HUDEP-2 (cell line): ENCODE measurements at regions not wholly inside any gene's neighbourhood (a gene's known extent, or its start where the extent isn't known, plus 50 kb on each side); places are given as distances from the start of the nearest gene placed in this dataset.

ENCODE experiments used
- DNase-seq, 76 experiments: peaks; one replicate each; lab custom pipeline; 2025; ENCODE audit not compliant: unreplicated experiment in 76 of 76; lab: John Stamatoyannopoulos, UW

DNA sequence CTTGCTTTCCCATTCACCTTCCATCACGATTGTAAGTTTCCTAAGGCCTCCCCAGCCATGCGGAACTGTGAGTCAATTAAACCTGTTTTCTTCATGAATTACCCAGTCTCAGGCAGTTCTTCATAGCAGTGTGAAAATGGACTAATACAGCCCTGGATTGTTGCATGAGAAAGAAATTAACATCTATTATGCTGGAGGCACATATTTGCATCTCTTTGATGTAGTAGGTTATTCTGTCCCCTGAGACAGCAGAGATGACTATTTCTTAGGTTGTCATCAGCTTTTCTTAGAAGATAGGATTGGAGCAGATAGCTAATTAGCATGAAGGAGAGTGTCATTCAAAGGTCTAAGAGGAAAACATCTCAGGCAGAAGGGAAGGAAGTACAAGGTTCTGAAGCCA is 166.2 kb downstream of the OMA1 start:
- no peak for DNase-seq

DNA sequence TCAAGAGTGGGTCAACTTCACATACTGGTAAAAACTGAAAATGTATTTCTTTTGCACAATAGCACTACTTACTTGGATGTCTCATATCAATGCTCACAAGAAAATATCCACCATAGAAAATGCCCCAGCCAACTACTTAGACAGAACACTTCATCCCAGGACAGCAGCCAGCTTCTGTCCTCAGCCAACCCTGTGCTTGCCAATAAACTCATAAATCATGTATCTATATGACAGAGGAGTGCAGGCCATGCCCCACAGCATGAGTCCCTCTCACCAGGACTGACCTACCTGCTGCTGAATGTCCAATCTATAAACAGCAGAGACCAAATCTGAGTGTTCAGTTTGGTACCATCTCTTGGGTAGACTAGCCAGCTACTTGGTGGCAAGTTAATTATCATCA is 179.3 kb downstream of the OMA1 start:
- DNase-seq, result no peak

DNA sequence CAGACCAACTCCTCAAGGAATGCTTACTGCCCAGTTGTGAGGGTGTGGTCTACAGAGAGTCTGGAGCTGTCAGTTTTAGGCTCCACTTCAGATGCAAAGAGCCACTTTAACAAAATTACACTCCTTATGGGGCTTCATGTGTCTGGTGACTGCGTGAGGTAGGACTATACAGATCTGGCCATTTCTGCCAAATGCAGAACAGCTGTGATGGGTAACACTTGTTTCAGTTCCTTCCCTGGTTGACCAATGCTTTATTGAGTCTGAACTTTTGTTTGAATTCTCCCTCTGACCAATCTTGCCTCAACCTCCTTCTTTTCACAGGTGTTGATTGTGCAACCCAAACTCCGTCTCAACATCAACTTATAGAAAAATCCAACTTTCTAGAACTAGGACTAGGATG is 181.2 kb downstream of the OMA1 start:
- no peak for DNase-seq

DNA sequence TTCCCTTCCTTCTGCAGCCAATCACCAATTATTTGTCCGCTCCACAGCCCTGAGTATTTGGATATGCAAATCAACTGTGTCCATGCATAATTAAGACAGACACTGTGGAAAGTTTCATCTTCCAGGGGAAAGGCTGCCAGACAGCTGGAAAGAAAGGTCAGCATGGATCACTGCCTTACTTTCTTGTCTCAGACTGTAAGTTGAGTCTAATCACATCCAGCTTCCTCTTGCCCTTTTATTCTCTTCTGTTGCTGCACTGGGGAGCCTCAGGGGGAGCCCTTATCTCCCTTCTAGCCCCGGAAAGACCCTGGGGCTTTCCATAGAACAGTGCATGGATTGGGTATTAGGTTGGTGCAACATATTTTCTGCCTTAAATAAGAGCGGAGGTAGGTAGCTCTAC is 182.9 kb downstream of the OMA1 start:
- no peak for DNase-seq

DNA sequence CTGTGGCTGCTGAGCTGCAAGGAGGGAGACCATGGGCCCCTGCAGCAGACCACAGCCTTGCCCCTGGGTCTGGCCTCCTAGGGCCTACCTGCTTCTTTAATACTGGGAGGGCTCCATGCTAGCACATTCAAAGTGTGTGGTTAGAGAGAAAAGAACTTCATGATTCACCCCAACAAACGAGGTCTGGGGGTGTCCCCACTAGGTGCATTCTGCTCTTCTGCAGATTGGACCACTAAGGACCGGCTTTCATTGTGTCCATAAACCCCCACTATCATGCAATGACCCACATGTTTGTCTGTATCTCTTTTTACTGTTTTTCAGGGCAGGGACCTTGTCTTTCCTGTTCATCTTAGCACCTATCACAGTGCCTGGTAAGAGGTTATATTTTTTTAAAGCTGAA is 185.4 kb downstream of the OMA1 start:
- no peak for DNase-seq

DNA sequence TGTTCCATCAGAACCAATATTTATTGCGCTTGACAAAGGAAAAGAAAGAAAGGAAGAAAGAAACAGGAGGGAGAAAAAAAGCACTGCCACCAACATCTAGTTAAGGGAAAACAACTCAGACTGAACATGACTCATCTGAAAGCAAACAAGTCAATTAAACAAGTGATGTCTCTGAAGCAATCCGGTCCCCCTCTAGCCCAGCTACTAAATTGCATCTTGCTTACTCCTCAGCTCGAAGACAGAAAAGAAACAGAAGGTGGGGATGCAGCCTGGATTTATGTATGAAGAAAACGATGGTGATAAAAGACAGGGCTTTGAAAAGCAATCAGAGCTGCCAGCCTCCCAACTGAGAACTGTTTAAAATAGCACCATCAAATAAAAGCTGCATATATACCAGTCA is 188.2 kb downstream of the OMA1 start:
- DNase-seq, result no peak

DNA sequence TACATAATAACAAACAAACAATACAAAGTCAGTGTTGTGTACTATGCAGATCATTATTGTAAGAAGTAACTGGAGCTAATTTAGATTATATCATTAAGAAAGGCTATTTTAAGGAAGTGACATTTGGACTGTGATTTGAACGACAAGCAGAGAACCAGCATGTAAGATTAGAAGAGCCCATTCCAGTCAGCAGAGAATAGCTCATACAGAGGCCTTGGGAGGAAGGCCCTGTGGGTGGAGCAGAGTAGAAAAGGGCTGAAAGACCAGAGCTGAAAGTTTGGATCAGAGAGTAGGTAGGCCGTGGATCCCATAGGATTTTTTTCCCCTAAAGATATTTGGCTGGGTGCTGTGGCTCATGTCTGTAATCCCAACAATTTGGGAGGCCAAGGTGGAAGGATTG is 190.1 kb downstream of the OMA1 start:
- no peak for DNase-seq

DNA sequence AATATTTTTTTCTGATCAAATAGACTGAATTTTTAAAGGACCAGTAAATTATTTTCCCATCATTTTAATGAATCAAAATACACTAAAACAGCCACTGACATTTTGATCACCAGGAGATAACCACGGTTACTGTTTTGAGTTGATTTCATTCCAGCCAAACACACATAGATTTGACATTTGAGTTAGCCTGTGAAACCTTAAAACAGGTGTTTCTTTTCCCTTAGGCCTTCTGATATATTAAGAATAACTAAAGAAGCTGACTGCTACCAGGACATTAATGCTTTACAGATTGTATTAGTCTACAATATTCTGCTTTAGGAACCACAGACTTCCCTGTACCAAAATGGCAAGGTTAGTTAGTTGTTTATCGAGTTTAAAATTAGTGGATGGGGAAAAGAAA is 193.4 kb downstream of the OMA1 start:
- no peak for DNase-seq

DNA sequence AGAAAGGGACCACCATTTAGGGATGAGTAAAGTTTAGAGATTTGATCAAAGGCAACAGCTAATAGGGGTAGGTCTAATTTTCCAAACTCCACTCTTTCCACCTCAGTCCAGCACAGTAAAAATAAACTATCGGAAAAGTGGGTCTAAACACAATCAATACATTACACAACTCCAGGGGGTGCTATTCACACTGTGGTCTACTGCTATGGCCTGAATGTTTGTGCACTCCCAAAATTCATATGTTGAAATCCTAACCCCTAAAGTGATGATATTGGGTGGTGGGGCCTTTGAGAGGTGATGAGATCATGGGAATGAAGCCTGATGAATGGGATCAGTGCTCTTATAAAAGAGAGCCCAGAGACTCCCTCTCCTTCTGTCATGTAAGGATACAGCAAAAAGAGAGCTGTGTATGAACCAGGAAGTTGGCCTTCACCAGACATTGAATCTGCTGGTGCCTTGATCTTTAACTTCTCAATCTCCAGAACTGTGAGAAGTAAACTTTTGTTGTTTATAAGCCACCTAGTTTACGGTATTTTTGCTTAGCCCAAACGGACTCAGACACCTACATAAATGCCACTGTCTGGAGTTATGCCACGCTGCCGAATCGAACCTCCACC is 193.9 kb downstream of the OMA1 start:
- no peak for DNase-seq

DNA sequence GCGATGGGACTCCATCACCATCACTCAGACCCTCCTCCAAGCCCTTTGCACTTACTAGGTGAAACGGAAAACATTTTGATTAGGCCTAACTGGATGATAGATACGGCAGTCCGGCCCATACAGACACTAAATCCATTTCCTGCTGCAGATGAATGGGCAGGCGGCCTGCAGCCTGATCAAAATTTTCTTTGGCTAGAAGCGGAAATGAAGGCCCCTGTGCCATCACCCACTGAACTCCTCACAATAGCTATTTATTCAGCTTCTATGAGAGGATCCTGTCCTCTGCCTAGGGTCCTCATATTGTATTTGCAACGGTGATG is 200.5 kb downstream of the OMA1 start:
- DNase-seq, result no peak

DNA sequence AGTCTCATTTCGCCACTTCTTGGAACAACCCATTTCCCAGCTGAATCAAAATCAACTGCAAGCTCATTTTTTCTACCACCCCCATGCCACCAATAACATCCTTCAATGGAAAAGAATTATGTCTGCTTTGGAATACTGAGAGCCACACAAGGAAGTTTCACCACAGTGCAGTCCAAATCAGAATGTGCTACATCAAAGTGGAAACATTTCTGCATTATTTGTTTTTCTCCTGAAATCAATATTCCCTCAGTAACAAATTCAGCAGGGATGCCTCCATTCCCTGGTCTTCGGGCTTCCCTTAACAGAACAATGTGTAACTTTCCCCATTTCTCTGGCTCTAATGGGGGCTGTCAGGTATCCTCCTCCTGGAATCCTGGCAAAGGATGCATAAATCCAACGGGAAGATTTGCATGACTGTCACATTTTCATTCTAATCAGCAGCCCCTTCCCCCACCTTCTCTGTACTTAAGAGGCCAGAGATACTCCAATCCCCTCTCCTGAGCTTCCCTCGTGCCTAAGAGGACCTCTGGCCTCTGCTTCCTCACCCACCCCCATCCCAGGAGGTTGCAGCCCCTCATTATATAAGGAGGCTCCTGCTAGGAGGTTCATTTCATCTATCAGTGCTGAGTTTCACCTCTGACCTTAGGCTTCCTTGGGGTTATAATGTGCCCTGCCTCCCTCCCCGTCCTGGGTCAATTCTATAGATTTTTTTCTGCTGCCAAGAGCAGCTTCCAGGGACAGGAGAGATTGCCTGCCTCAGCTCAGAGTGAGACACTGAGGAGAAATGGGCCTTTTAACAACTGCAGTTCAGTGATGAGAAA is 201.1 kb downstream of the OMA1 start:
- no peak for DNase-seq

DNA sequence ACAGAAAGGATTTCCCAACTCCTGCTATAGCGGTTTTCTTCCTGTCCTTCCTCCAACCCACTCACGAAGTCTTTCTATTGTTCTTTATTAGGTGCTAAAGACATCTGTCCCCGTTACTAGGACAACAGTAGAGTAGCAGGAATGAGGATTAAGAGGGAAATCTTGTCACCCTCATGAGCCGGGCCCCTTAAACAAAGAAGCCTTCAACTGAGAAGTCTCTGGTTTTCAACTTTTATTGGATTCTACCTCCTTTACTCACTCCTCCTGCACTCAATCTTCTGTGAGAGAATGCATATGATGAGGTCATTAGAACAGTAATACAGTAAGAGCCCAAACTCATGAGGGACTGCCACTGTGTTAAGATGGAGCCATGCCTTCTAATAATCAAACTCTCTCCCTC is 206.3 kb downstream of the OMA1 start:
- no peak for DNase-seq

DNA sequence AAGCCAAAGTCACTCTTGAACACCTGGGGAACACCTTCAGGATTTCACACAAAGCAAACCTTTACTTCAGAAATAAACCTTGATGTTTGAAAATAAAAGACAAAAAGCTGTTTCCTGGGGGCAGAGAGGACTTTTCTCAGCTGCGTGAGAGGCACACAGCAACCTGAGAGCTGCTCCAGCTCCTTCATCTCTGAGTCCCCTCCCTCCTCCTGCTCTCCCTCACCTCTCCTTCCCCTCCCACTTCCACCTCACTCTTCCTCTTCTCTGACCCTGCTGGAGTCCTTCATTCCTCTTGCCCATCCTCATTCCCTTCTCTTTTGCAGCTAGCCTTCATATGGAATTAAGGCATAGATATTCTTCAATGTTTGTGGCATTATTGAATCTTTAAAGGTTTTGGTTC is 208.4 kb downstream of the OMA1 start:
- no peak for DNase-seq

DNA sequence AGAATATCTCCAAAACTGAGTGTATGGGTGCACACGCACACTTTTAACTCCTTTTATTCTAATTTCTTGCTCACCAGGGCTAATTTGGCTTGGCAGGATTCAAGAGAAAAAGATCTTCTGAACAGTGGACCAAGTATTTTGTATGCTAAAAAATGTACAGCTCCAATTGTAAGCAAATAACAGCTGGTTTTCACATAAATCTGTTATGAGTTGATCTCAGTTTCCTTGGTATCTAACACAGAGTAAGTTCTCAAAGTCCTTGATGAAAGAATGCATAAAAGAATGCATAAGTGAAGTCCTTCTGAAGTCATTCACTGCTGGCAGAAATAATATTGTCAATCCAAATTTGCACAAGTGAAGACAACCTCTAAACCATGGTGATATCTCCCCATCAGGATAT is 213.0 kb downstream of the OMA1 start:
- no peak for DNase-seq

DNA sequence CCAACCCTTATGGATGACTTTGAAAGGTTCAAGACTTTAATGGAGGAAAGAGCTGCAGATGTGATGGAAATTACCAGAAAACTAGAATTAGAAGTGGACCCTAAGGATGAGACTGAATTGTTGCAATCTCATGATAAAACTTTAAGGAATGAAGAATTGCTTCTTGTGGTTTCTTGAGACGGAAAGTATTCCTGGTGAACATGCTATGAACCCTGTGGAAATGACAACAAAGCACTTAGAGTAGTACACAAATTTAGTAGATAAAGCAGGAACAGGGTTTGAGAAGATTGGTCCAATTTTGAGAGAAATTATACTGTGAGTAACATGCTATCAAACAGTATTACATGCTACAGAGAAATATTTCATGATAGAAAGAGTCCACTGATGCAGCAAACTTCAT is 215.4 kb downstream of the OMA1 start:
- DNase-seq, result no peak

DNA sequence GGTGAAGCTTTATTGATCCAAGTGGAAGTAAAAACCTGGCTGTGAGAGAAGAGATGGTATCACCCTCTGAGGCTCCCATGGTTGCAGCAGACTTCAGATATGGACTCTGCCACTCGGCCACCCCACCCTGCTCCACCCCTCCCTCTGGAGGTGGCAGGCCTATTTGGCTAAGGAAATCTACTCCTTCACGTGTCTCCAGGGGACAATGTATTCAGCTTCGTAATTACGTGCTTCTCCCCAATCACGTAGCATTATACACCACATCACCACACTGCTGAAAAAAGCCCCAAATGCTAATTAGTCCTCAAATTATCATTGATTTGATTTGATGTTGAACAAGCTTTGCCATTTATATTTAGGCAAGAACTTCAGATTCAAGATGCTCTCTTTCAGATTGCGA is 220.7 kb downstream of the OMA1 start:
- no peak for DNase-seq

DNA sequence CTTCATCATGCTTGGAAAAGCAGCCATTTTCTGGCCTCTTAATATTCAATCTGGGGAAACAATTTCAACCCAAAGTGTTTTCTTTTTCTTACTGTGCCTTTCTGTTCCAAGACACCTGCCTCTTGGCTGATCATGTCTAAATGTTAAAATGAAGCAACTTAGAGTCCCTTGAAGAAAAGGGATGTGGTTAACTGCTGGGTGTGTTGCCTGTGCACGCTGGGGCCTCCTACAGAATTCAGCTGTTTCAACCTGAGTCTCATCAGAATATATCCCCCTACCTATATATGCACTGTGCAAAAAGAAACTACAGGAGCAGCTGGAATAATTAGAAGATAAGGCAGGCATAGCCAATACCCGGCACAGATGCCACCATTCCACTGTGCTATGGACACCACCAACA is 222.0 kb downstream of the OMA1 start:
- DNase-seq, result no peak

DNA sequence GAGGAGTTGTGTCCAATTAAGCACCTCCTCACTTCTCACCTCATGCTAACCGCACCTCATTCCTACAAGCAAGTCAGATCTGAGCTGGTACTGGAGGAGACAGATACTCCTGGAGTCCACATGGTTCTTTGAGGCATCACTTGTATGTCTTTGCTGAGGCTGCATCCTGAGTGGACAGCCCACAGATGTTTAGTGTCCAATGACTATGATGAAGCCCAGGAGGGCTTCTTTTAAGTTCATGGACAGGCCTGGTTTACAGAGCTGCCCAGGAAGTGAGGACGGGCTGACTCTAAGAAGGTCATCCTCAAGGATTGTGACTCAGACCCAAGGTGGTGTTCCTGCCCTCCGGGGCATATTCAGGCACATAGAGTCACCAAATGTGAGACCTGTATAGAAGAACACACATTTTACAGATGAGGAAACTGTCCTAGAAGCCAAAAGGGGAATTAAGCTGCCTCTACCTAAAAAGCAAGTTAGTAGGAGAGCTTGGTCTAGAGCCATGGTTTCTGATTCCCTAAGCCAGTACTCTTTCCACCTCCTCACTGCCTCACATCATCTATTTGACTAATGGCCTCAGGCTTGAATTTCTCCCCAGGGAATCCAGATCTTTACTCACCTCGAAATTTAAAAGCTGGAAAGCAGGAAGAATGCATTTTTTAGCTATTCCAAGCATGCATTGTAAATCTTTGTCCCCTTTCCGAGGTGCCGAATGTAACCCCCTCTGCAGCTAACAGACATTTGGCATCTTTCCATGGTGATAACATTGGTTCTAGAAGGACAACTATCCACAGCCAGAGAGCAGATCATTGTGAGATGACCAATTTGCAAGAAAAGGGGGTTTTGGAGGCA is 228.1 kb downstream of the OMA1 start:
- DNase-seq, result no peak

DNA sequence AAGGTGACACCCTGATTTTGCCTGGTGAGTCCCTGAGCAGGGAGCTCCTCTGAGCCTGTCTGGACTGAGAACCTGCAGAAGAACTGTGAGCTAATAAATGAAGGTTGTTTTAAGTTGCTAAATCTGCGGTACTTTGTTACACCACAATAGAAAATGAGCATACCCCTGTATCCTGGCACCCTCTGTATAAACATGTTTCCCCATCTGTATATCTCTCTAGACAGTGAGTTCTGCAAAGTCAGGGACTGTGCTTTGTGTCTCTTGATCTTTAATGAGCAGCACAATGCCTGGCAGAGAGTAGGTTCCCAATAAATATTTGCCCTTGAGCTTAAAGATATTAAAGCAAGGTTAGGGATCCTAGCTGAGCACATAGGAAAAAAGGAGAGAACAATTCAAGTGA is 228.8 kb downstream of the OMA1 start:
- no peak for DNase-seq

DNA sequence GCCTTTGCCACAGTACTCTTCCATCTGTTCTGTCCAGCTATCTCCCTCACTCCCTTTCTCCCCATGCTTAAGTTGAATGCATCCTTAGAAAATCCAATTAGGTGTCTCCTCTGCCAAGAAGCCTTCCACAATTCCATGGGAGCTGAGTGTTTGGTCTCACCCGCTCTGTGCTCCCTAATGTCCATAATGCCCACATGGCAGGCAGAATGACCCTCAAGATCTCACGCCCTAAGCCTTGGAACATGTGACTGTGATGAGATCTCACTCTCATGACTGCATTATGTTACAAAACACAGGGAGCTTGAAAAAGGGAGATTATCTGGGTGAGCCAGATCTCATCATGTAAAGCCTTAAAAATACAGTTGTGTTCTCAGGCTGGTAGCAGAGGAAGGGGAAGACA is 229.4 kb downstream of the OMA1 start:
- DNase-seq, result no peak

DNA sequence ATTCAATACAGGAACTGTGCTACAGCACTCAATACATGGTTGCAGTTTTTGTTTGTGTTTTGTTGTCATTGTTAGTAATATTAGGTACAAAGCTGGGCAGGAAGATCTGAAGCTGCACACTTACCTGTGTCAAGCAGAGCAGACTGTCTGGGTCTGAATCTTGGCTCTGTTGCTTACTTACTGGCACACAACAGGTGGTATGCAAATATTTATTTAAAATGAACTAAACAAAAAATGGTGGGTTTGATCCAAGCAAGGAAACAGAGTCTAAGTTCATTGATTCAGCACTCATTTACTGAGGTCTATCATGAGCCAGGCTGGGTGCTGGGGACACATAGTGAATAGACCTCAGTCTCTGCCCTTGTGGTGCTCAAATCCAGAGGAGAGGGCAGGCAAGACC is 230.4 kb downstream of the OMA1 start:
- no peak for DNase-seq

DNA sequence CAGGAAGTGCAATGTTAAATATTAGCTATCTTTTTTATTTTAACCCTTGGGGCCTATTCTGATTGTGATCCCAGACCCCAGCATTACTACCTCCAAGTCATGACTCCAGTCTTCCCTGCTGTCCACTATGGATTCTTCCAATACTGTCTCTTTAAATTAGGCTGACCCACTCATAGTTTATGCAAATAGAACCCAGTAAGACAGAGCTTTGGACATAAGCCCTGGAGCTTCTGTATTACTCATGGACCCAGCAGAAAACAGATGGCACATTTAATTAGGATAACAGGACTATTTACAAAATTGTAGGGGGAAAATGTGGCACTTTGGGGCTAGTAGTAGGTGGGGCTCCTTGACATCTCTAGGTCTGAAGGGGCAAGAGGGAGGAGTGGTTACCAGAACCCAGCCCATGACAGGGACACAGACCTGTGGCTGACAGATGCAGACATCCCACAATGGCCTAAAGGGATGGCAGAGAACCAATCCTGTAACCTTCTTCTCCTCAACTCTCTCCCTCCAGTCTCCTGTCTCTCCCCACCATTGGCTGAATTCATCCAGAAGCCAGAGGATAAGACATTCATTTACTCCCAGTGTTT is 233.5 kb downstream of the OMA1 start:
- no peak for DNase-seq
